Astrocyte (in vitro differentiated cells and primary cell): ENCODE measurements at regions not wholly inside any gene's neighbourhood (a gene's known extent, or its start where the extent isn't known, plus 50 kb on each side); places are given as distances from the start of the nearest gene placed in this dataset.

ENCODE experiments used
- DNase-seq: peaks from one replicate; pipeline ENCODE4 v3.0.0-alpha.2; 2010; ENCODE audit warnings: low read depth
- FAIRE-seq: peaks from 2 replicates; lab custom pipeline; 2011; peaks lifted over from hg19 to GRCh38; lab: Jason Lieb, UNC
- H2AFZ ChIP-seq: 2 replicates; pipeline ENCODE4 v1.6.0; 2012; ENCODE audit warnings: low read depth, low read length, inconsistent platforms
- H3K27ac ChIP-seq: 2 replicates; pipeline ENCODE4 v1.5.1; 2011; ENCODE audit warnings: low read depth, low read length, inconsistent platforms
- H3K27me3 ChIP-seq: 2 replicates; pipeline ENCODE4 v1.6.0; 2011; ENCODE audit warnings: low read length, inconsistent platforms; ENCODE audit not compliant: insufficient read depth
- H3K36me3 ChIP-seq: 2 replicates; pipeline ENCODE4 v1.5.1; 2011; ENCODE audit warnings: low read length, inconsistent platforms; ENCODE audit not compliant: insufficient read depth
- H3K4me1 ChIP-seq: 2 replicates; pipeline ENCODE4 v1.5.1; 2011; ENCODE audit warnings: low read length, inconsistent platforms; ENCODE audit not compliant: insufficient read depth
- H3K4me2 ChIP-seq: 2 replicates; pipeline ENCODE4 v1.6.0; 2012; ENCODE audit warnings: low read length, inconsistent platforms
- H3K4me3 ChIP-seq: 2 replicates; pipeline ENCODE4 v1.5.1; 2011; ENCODE audit warnings: low read depth, mild to moderate bottlenecking, low read length, inconsistent platforms; ENCODE audit not compliant: insufficient read depth
- H3K79me2 ChIP-seq: 2 replicates; pipeline ENCODE4 v1.6.0; 2012; ENCODE audit warnings: mild to moderate bottlenecking, low read length, inconsistent platforms; ENCODE audit not compliant: insufficient read depth
- H3K9ac ChIP-seq: 2 replicates; pipeline ENCODE4 v1.6.0; 2012; ENCODE audit warnings: mild to moderate bottlenecking, low read length, inconsistent platforms
- H3K9me3 ChIP-seq: 2 replicates; pipeline ENCODE4 v1.5.1; 2012; ENCODE audit warnings: low read depth, mild to moderate bottlenecking, low read length, inconsistent platforms; ENCODE audit not compliant: insufficient read depth
- H4K20me1 ChIP-seq: 2 replicates; pipeline ENCODE4 v1.6.0; 2012; ENCODE audit warnings: low read length, inconsistent platforms; ENCODE audit not compliant: insufficient read depth
- H3K27ac Mint-ChIP-seq: one replicate; pipeline ENCODE4 v1.8.0; 2021; ENCODE audit warnings: mild to moderate bottlenecking, mixed read lengths; ENCODE audit not compliant: unreplicated experiment
- H3K27me3 Mint-ChIP-seq: one replicate; pipeline ENCODE4 v1.8.0; 2021; ENCODE audit warnings: low read depth, mixed read lengths; ENCODE audit not compliant: unreplicated experiment
- H3K36me3 Mint-ChIP-seq: one replicate; pipeline ENCODE4 v1.8.0; 2021; ENCODE audit warnings: low read depth, mixed read lengths; ENCODE audit not compliant: unreplicated experiment
- H3K4me1 Mint-ChIP-seq: one replicate; pipeline ENCODE4 v1.8.0; 2021; ENCODE audit warnings: low read depth, mixed read lengths; ENCODE audit not compliant: unreplicated experiment
- H3K4me3 Mint-ChIP-seq: one replicate; pipeline ENCODE4 v1.8.0; 2021; ENCODE audit warnings: mild to moderate bottlenecking, moderate library complexity, mixed read lengths; ENCODE audit not compliant: unreplicated experiment
- H3K9me3 Mint-ChIP-seq: one replicate; pipeline ENCODE4 v1.8.0; 2021; ENCODE audit warnings: mild to moderate bottlenecking, mixed read lengths; ENCODE audit not compliant: unreplicated experiment
- CTCF ChIP-seq: IDR thresholded peaks from 2 replicates; pipeline ENCODE4 v1.5.1; 2011; ENCODE audit warnings: low read depth, mild to moderate bottlenecking, inconsistent platforms, low read length, moderate library complexity; ENCODE audit not compliant: insufficient read depth
- EZH2 ChIP-seq: IDR thresholded peaks from 2 replicates; pipeline ENCODE4 v1.6.1; 2012; ENCODE audit warnings: mild to moderate bottlenecking, low read length, inconsistent platforms; ENCODE audit not compliant: insufficient read depth

GRCh38 chr18:52093171-52093570 is 246.8 kb upstream of the DCC start:
- no peaks in the 10 kb centered on the region for H4K20me1 ChIP-seq
- no peaks in the 10 kb centered on the region for H3K36me3 Mint-ChIP-seq
- H3K4me3 Mint-ChIP-seq: no peak overlapping the region
- H3K27me3 Mint-ChIP-seq: no peaks in the 10 kb centered on the region
- no peak for DNase-seq
- no peaks in the 10 kb centered on the region for H3K9me3 ChIP-seq
- H3K9me3 Mint-ChIP-seq: no peaks in the 10 kb centered on the region
- H3K79me2 ChIP-seq: no peaks in the 10 kb centered on the region
- H3K27ac Mint-ChIP-seq: no peak overlapping the region
- H3K36me3 ChIP-seq: no peaks in the 10 kb centered on the region
- no peak overlapping the region for H2AFZ ChIP-seq
- peaks cover 8% of the 10 kb centered on the region for H3K4me1 Mint-ChIP-seq
- no peak overlapping the region for H3K4me2 ChIP-seq
- no peak for FAIRE-seq
- H3K9ac ChIP-seq: no peak overlapping the region
- no peaks in the 10 kb centered on the region for H3K27me3 ChIP-seq
- TF ChIP-seq CTCF: no peak
- no peak for TF ChIP-seq EZH2
- H3K4me1 ChIP-seq: no peaks in the 10 kb centered on the region
- no peak overlapping the region for H3K27ac ChIP-seq
- H3K4me3 ChIP-seq: no peak overlapping the region

- FAIRE-seq (no peak), DNase-seq (no peak)
- Histone ChIP-seq H2AFZ (no peak overlapping the region), H3K4me2 (no peak overlapping the region), H3K4me1 (no peaks in the 10 kb centered on the region), H3K4me3 (no peak overlapping the region), H3K27ac (no peak overlapping the region), H3K36me3 (no peaks in the 10 kb centered on the region), H3K27me3 (no peaks in the 10 kb centered on the region), H3K79me2 (no peaks in the 10 kb centered on the region), H3K9me3 (no peaks in the 10 kb centered on the region), H4K20me1 (no peaks in the 10 kb centered on the region), H3K9ac (no peak overlapping the region)
- Mint-ChIP-seq H3K27ac (no peak overlapping the region), H3K4me3 (no peak overlapping the region), H3K4me1 (no peaks in the 10 kb centered on the region), H3K36me3 (no peaks in the 10 kb centered on the region), H3K9me3 (no peaks in the 10 kb centered on the region), H3K27me3 (no peaks in the 10 kb centered on the region)
- no peak for TF ChIP-seq CTCF
- TF ChIP-seq EZH2: no peak
Observed at GRCh38 chr18:52118684-52119083, 221.3 kb upstream of the DCC start.

GRCh38 chr18:52130624-52131301 is 209.2 kb upstream of the DCC start:
- no peak for TF ChIP-seq CTCF
- TF ChIP-seq EZH2: no peak
- no peaks in the 10 kb centered on the region for H3K27me3 ChIP-seq
- no peaks in the 10 kb centered on the region for H4K20me1 ChIP-seq
- FAIRE-seq (no peak), DNase-seq (no peak)
- H3K4me2 ChIP-seq: no peak overlapping the region
- no peaks in the 10 kb centered on the region for H3K36me3 ChIP-seq
- Mint-ChIP-seq H3K27ac (peak overlapping the region; percentile 67), H3K9me3 (no peaks in the 10 kb centered on the region), H3K4me1 (peaks cover 15% of the 10 kb centered on the region), H3K36me3 (no peaks in the 10 kb centered on the region), H3K4me3 (no peak overlapping the region), H3K27me3 (no peaks in the 10 kb centered on the region)
- H3K4me1 ChIP-seq: no peaks in the 10 kb centered on the region
- H2AFZ ChIP-seq: no peak overlapping the region
- no peak overlapping the region for H3K9ac ChIP-seq
- no peaks in the 10 kb centered on the region for H3K79me2 ChIP-seq
- no peak overlapping the region for H3K27ac ChIP-seq
- no peaks in the 10 kb centered on the region for H3K9me3 ChIP-seq
- H3K4me3 ChIP-seq: no peak overlapping the region
